Cardiac muscle cell (in vitro differentiated cells and primary cell): ENCODE measurements at regions not wholly inside any gene's neighbourhood (a gene's known extent, or its start where the extent isn't known, plus 50 kb on each side); places are given as distances from the start of the nearest gene placed in this dataset.

ENCODE experiments used
- DNase-seq, 2 donors: peaks; one replicate each; pipeline versions ENCODE4 v3.0.0 to v3.0.0-alpha.2; 2010 to 2017; ENCODE audit warnings: low read depth in 1 of 2, low spot score in 1 of 2
- H3K27ac ChIP-seq: fragments of 200-600 bp; sonication (generic); 2 replicates; pipeline ENCODE4 v1.5.1; 2016
- H3K27me3 ChIP-seq: fragments of 200-600 bp; sonication (generic); 2 replicates; pipeline ENCODE4 v1.6.0; 2016; ENCODE audit warnings: control low read depth
- H3K36me3 ChIP-seq: fragments of 200-600 bp; sonication (generic); 2 replicates; pipeline ENCODE4 v1.5.1; 2016; ENCODE audit warnings: control low read depth
- H3K4me1 ChIP-seq: fragments of 200-600 bp; sonication (generic); 2 replicates; pipeline ENCODE4 v1.8.1; 2017; ENCODE audit warnings: low read depth, mild to moderate bottlenecking, mixed run types
- H3K4me3 ChIP-seq: fragments of 200-600 bp; sonication (generic); 2 replicates; pipeline ENCODE4 v1.5.1; 2016; ENCODE audit warnings: mild to moderate bottlenecking
- H3K9me3 ChIP-seq: fragments of 200-600 bp; sonication (generic); 2 replicates; pipeline ENCODE4 v1.5.1; 2017; ENCODE audit warnings: low read depth, mild to moderate bottlenecking, control low read depth
- TF ChIP-seq, protein P1 (sequence below): IDR thresholded peaks from 2 replicates; pipeline ENCODE4 v1.5.1; 2012; ENCODE audit warnings: low read depth, mild to moderate bottlenecking, low read length

DNA sequence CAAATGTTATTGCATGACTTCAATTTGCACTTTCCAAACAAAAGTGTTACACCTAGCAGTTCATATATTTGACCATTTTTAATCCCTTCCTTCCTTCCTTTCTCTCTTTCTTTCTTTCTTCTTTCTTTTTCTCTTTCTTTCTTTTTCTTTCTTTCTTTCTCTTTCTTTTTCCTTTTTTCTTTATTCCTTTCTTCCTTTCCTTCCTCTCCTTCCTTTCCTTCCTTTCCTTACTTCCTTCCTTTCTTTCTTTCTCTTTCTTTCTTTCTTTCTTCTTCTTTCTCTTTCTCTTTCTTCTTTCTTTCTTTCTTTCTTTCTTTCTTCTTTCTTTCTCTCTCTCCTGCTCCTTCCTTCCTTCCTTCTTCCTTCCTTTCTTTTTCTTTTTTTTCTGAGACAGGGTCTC lies 146.7 kb upstream of the ALKAL2 start:
- no peaks in the 10 kb centered on the region for H3K4me1 ChIP-seq
- TF ChIP-seq, protein P1, sequence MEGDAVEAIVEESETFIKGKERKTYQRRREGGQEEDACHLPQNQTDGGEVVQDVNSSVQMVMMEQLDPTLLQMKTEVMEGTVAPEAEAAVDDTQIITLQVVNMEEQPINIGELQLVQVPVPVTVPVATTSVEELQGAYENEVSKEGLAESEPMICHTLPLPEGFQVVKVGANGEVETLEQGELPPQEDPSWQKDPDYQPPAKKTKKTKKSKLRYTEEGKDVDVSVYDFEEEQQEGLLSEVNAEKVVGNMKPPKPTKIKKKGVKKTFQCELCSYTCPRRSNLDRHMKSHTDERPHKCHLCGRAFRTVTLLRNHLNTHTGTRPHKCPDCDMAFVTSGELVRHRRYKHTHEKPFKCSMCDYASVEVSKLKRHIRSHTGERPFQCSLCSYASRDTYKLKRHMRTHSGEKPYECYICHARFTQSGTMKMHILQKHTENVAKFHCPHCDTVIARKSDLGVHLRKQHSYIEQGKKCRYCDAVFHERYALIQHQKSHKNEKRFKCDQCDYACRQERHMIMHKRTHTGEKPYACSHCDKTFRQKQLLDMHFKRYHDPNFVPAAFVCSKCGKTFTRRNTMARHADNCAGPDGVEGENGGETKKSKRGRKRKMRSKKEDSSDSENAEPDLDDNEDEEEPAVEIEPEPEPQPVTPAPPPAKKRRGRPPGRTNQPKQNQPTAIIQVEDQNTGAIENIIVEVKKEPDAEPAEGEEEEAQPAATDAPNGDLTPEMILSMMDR: no peak
- no peaks in the 10 kb centered on the region for H3K9me3 ChIP-seq

DNA sequence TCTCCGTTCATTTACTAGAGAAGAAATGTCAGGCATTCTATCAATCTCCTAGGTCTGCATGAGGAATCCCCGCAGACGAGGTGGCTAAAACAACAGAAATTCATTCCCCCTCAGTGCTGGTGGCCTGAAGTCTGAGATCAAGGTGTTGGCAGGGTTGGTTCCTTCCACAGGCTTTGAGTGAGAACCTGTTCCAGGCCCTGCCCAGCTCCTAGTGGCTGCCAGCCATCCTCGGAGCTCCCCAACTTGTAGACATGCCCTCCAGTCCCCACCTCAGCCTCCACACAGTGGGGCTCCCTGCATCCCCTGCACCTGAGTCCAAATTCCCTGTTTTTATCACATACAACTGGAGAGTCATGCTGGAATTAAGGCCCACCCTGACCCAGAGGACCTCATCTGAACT lies 145.3 kb upstream of the ALKAL2 start:
- Histone ChIP-seq H3K4me3 (no peak overlapping the region), H3K9me3 (no peaks in the 10 kb centered on the region), H3K27ac (no peak overlapping the region), H3K27me3 (no peaks in the 10 kb centered on the region), H3K36me3 (no peaks in the 10 kb centered on the region), H3K4me1 (no peaks in the 10 kb centered on the region)
- TF ChIP-seq, protein P1: no peak
- no peak for DNase-seq

More for the DNA sequence above, 146.7 kb upstream of the ALKAL2 start:
- H3K27ac ChIP-seq: no peak overlapping the region
- H3K27me3 ChIP-seq: no peaks in the 10 kb centered on the region
- no peak for DNase-seq
- H3K36me3 ChIP-seq: no peaks in the 10 kb centered on the region
- H3K4me3 ChIP-seq: no peak overlapping the region

DNA sequence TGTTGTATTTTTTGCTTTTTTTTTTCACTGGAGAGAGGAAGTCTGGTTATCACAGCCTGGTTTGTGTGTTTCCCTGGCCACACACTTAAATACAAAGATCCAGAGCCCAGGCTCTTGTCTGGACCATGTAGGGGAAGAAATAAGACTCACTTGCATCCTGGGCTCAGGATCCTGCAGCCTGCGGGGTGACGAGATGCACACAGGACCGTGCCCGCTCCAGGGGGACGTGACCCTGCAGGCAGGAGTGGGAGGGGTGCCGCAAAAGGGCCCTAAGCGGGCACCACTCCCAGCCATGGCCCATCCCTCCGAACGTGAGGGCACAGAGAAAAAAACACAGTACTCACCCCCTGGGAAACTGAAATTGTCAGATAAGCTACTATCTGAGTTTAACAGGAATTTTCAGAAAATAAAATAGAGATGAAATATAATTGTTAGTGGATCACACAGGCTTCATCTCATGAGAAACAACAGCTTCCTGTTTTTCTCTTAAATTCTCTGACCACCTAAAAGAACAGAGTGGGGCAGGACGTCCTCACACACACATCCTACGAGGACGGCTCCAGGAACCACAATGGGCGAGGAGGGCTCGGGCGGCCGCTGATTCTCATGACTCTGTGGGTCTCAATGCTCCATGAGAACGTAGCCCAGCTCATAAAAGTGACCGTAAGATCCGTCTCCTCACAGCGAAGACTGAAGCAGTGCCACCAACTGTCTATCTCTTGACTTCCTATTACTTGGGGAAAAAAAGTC lies 142.6 kb upstream of the ALKAL2 start:
- no peak for DNase-seq
- Histone ChIP-seq H3K9me3 (no peaks in the 10 kb centered on the region), H3K27me3 (no peaks in the 10 kb centered on the region)

DNA sequence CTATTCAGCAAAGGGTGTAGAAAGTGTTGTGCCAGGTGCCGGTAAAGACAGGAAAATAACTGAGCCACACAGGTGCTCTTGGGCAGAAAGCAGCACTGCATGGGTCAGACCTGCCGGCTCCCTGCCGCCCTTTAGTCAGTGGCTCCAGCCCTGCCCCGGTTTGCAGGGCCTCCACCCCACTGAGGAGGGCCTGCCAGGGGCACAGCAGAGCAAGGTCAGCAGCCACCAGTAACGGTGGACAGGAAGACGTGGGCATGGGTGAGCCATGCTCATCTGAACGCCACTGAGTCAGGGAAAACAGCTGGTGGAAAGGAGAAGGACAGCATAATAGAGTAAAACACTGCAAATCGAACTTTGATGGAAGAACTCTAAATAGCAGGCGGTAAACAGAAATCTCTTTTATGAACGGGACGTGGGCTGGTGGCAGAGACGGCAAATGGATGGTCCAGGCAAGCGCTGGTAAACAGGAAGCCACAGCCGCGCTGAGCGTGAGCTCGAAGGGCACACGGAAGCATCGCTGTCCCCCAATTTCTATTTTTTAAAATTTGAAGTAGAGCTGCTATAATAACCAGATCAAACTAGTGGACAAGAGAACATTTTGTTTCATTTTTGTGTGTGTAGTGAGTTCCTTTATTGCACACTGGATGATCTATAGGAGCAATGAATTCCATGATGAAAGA lies 141.8 kb upstream of the ALKAL2 start:
- Histone ChIP-seq H3K36me3 (no peaks in the 10 kb centered on the region), H3K4me3 (no peak overlapping the region), H3K9me3 (no peaks in the 10 kb centered on the region), H3K27ac (no peak overlapping the region), H3K27me3 (no peaks in the 10 kb centered on the region), H3K4me1 (no peaks in the 10 kb centered on the region)
- TF ChIP-seq, protein P1: no peak
- DNase-seq: no peak

More for the DNA sequence above, 142.6 kb upstream of the ALKAL2 start:
- Histone ChIP-seq H3K4me3 (no peak overlapping the region), H3K4me1 (no peaks in the 10 kb centered on the region), H3K36me3 (no peaks in the 10 kb centered on the region), H3K27ac (no peak overlapping the region)
- TF ChIP-seq, protein P1: no peak

DNA sequence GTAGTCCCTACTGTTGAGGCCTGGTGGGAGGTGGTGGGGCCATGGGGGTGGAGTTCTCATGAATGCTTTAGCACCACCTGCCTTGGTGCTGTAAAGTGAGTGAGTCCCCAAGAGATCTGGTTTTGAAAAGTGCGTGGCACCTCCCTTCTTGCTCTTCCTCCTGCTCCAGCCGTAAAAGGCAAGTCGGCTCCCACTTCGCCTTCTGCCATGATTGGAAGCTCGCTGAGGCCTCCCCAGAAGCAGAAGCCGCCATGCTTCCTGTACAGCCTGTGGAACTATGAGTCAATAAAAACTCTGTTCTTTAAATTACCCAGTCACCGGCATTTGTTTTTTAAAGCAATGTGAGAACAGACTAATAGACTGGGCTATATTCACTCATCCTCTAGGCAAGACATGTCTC lies 141.3 kb upstream of the ALKAL2 start:
- Histone ChIP-seq H3K4me1 (no peaks in the 10 kb centered on the region), H3K27me3 (no peaks in the 10 kb centered on the region), H3K36me3 (no peaks in the 10 kb centered on the region), H3K27ac (no peak overlapping the region), H3K9me3 (no peaks in the 10 kb centered on the region), H3K4me3 (no peak overlapping the region)
- TF ChIP-seq, protein P1: no peak
- no peak for DNase-seq
